ENCODE measurements at regions not wholly inside any gene's neighbourhood (a gene's known extent, or its start where the extent isn't known, plus 50 kb on each side); places are given as distances from the start of the nearest gene placed in this dataset.

- TF ChIP-seq CTCF (conservative IDR thresholded peaks at IDR 0.05 in 1 of 2, IDR thresholded peaks at IDR 0.05 in 1 of 2; ENCODE audit: extremely low read depth in 1 of 2, insufficient read depth in 1 of 2, low read depth in 1 of 2, low read length in 2 of 2) (no peak), EZH2 (IDR thresholded peaks at IDR 0.05; ENCODE audit: borderline replicate concordance, low read length) (no peak)
Observed at GRCh38 chr3:145915787-145916186, 245.2 kb downstream of the PLOD2 start.
